Mammary epithelial cell (primary cell): ENCODE measurements at regions not wholly inside any gene's neighbourhood (a gene's known extent, or its start where the extent isn't known, plus 50 kb on each side); places are given as distances from the start of the nearest gene placed in this dataset.

Experiments
- CTCF ChIP-seq, 2 donors: IDR thresholded peaks in 1 of 2; conservative IDR thresholded peaks in 1 of 2; 2 replicates each; pipeline ENCODE4 v1.5.1; 2011 to 2012; ENCODE audit warnings: inconsistent platforms in 2 of 2, low read length in 2 of 2, mild to moderate bottlenecking in 2 of 2, control low read depth in 1 of 2, low read depth in 1 of 2; ENCODE audit not compliant: insufficient read depth in 1 of 2; ENCODE audit errors: extremely low read depth in 1 of 2
- EZH2 ChIP-seq: IDR thresholded peaks from 2 replicates; pipeline ENCODE4 v1.6.1; 2012; ENCODE audit warnings: low read length, inconsistent platforms, borderline replicate concordance

GRCh38 chr20:53702617-53703016 lies 109.0 kb upstream of the ZNF217 start:
- no peak for TF ChIP-seq CTCF (conservative IDR thresholded peaks at IDR 0.05 in 1 of 2, IDR thresholded peaks at IDR 0.05 in 1 of 2; ENCODE audit: extremely low read depth in 1 of 2, insufficient read depth in 1 of 2, low read depth in 1 of 2, low read length in 2 of 2)
- no peak for TF ChIP-seq EZH2
